PC-3 (cell line): ENCODE measurements at regions not wholly inside any gene's neighbourhood (a gene's known extent, or its start where the extent isn't known, plus 50 kb on each side); places are given as distances from the start of the nearest gene placed in this dataset.

Experiments used
- EZH2 ChIP-seq: fragments of 300-600 bp; sonication (generic); IDR thresholded peaks from one replicate; pipeline ENCODE4 v1.6.1; 2017; ENCODE audit warnings: antibody characterized with exemption, mild to moderate bottlenecking, low read length; ENCODE audit not compliant: unreplicated experiment
- EZH2phosphoT487 ChIP-seq: fragments of 300-600 bp; sonication (generic); IDR thresholded peaks from 2 replicates; pipeline ENCODE4 v1.6.1; 2018; ENCODE audit warnings: mild to moderate bottlenecking, antibody characterized with exemption, low read length, borderline replicate concordance
- TF ChIP-seq, protein P1 (sequence below): fragments of 300-600 bp; sonication (generic); conservative IDR thresholded peaks from 2 replicates; pipeline ENCODE4 v1.5.1; 2017; ENCODE audit warnings: antibody characterized with exemption, low read depth, mild to moderate bottlenecking, low read length

DNA sequence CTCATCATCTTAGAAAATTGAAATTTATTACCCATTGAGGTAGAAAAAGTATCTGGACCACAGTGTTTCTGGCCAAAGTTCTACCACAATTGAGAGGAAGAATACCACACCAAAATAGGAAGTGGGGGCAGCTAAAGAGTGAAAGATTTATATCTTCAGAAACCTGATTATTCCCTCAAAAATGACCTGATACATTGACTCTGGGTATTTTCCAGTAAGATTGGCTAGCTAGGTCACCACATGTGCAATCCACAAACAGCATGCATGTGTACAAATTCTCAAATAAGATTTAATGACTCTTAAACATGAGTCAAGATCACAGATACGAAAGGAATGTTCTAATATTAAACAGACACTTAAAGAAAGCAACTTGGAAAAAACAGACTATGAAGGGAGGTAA lies 1516.2 kb upstream of the PCDH20 start:
- TF ChIP-seq, protein P1, sequence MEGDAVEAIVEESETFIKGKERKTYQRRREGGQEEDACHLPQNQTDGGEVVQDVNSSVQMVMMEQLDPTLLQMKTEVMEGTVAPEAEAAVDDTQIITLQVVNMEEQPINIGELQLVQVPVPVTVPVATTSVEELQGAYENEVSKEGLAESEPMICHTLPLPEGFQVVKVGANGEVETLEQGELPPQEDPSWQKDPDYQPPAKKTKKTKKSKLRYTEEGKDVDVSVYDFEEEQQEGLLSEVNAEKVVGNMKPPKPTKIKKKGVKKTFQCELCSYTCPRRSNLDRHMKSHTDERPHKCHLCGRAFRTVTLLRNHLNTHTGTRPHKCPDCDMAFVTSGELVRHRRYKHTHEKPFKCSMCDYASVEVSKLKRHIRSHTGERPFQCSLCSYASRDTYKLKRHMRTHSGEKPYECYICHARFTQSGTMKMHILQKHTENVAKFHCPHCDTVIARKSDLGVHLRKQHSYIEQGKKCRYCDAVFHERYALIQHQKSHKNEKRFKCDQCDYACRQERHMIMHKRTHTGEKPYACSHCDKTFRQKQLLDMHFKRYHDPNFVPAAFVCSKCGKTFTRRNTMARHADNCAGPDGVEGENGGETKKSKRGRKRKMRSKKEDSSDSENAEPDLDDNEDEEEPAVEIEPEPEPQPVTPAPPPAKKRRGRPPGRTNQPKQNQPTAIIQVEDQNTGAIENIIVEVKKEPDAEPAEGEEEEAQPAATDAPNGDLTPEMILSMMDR = no peak
- no peak for TF ChIP-seq EZH2
- TF ChIP-seq EZH2phosphoT487 = no peak
